K562 (cell line): ENCODE measurements at regions not wholly inside any gene's neighbourhood (a gene's known extent, or its start where the extent isn't known, plus 50 kb on each side); places are given as distances from the start of the nearest gene placed in this dataset.

Source experiments
- CHD7 ChIP-seq: fragments of 200-600 bp; sonication (generic); IDR thresholded peaks from one replicate; pipeline ENCODE4 v1.6.1; 2012; ENCODE audit warnings: mild to moderate bottlenecking, low read depth, low read length, inconsistent platforms
- CREB3 ChIP-seq: fragments of 450-650 bp; conservative IDR thresholded peaks from 2 replicates; pipeline ENCODE4 v1.6.1; 2016; ENCODE audit warnings: missing genetic modification characterization, low read depth, mild to moderate bottlenecking, missing compliant biosample characterization, moderate library complexity
- DMBX1 ChIP-seq: fragments of 250-450 bp; sonication (Bioruptor Pico); IDR thresholded peaks from 2 replicates; pipeline ENCODE4 v1.8.0; 2022; ENCODE audit warnings: inconsistent platforms, mild to moderate bottlenecking, moderate library complexity, borderline replicate concordance
- NRF1 ChIP-seq, 2 experiments: fragments of 450-650 bp; IDR thresholded peaks in 1 of 2; conservative IDR thresholded peaks in 1 of 2; 2 replicates each; pipeline ENCODE4 v1.6.1; 2014; ENCODE audit warnings: mild to moderate bottlenecking in 2 of 2
- ZNF165 ChIP-seq: fragments of 250-450 bp; sonication (Bioruptor Pico); IDR thresholded peaks from 2 replicates; pipeline ENCODE4 v1.4.0; 2020; ENCODE audit warnings: borderline replicate concordance
- TF ChIP-seq, protein P1 (sequence below): sonication (generic); formaldehyde crosslinking; IDR thresholded peaks from 2 replicates; pipeline ENCODE4 v1.8.0; 2022; ENCODE audit warnings: missing genetic modification reagents, mild to moderate bottlenecking, borderline replicate concordance
- TF ChIP-seq, protein P2 (sequence below): fragments of 200-400 bp; formaldehyde crosslinking; IDR thresholded peaks from 2 replicates; pipeline ENCODE4 v1.6.1; 2017; ENCODE audit warnings: mild to moderate bottlenecking, low read depth, low read length, moderate library complexity

- TF ChIP-seq, protein P1, sequence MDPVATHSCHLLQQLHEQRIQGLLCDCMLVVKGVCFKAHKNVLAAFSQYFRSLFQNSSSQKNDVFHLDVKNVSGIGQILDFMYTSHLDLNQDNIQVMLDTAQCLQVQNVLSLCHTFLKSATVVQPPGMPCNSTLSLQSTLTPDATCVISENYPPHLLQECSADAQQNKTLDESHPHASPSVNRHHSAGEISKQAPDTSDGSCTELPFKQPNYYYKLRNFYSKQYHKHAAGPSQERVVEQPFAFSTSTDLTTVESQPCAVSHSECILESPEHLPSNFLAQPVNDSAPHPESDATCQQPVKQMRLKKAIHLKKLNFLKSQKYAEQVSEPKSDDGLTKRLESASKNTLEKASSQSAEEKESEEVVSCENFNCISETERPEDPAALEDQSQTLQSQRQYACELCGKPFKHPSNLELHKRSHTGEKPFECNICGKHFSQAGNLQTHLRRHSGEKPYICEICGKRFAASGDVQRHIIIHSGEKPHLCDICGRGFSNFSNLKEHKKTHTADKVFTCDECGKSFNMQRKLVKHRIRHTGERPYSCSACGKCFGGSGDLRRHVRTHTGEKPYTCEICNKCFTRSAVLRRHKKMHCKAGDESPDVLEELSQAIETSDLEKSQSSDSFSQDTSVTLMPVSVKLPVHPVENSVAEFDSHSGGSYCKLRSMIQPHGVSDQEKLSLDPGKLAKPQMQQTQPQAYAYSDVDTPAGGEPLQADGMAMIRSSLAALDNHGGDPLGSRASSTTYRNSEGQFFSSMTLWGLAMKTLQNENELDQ (CRISPR knock-in tag) = no peak
- no peak for TF ChIP-seq CREB3
- TF ChIP-seq DMBX1 (CRISPR knock-in tag) = no peak
- no peak for TF ChIP-seq NRF1 (conservative IDR thresholded peaks at IDR 0.05 in 1 of 2, IDR thresholded peaks at IDR 0.05 in 1 of 2)
- no peak for TF ChIP-seq CHD7
- TF ChIP-seq, protein P2, sequence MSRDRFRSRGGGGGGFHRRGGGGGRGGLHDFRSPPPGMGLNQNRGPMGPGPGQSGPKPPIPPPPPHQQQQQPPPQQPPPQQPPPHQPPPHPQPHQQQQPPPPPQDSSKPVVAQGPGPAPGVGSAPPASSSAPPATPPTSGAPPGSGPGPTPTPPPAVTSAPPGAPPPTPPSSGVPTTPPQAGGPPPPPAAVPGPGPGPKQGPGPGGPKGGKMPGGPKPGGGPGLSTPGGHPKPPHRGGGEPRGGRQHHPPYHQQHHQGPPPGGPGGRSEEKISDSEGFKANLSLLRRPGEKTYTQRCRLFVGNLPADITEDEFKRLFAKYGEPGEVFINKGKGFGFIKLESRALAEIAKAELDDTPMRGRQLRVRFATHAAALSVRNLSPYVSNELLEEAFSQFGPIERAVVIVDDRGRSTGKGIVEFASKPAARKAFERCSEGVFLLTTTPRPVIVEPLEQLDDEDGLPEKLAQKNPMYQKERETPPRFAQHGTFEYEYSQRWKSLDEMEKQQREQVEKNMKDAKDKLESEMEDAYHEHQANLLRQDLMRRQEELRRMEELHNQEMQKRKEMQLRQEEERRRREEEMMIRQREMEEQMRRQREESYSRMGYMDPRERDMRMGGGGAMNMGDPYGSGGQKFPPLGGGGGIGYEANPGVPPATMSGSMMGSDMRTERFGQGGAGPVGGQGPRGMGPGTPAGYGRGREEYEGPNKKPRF = no peak
- no peak for TF ChIP-seq ZNF165 (CRISPR knock-in tag)
Measured at GRCh38 chr9:38301376-38302106, 91.0 kb upstream of the ALDH1B1 start (continued).
